OCI-LY7 (cell line): ENCODE measurements at regions not wholly inside any gene's neighbourhood (a gene's known extent, or its start where the extent isn't known, plus 50 kb on each side); places are given as distances from the start of the nearest gene placed in this dataset.

ENCODE experiments used
- EZH2phosphoT487 ChIP-seq: fragments of 200-600 bp; sonication (generic); IDR thresholded peaks from 2 replicates; pipeline ENCODE4 v1.6.1; 2018; ENCODE audit warnings: low read depth, borderline replicate concordance, mild to moderate bottlenecking, mixed run types, antibody characterized with exemption, low read length, moderate library complexity, mixed read lengths
- TF ChIP-seq, protein P1 (sequence below): fragments of 200-600 bp; sonication (generic); conservative IDR thresholded peaks from 2 replicates; pipeline ENCODE4 v1.5.1; 2014; ENCODE audit warnings: mild to moderate bottlenecking, antibody characterized with exemption, low read length, moderate library complexity, mixed read lengths

DNA sequence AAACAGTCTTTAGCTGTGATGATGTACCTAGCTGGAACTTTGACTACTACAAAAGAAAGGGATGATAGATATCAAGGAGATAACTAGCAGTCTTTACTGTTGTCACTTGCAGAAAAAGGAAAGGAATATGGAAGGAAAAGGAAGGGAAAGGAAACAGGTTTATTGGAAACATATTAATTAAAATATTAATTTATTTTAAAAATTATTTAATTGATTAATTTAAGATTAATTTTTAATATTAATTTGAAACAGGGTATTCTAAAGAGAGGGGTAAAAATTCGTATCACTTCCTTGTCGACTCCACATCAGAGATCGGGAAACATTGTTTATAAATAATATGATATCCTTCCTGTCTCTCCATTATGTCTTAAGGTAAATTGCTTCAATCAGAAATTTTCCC, 186.5 kb upstream of the IL15 start:
- TF ChIP-seq, protein P1, sequence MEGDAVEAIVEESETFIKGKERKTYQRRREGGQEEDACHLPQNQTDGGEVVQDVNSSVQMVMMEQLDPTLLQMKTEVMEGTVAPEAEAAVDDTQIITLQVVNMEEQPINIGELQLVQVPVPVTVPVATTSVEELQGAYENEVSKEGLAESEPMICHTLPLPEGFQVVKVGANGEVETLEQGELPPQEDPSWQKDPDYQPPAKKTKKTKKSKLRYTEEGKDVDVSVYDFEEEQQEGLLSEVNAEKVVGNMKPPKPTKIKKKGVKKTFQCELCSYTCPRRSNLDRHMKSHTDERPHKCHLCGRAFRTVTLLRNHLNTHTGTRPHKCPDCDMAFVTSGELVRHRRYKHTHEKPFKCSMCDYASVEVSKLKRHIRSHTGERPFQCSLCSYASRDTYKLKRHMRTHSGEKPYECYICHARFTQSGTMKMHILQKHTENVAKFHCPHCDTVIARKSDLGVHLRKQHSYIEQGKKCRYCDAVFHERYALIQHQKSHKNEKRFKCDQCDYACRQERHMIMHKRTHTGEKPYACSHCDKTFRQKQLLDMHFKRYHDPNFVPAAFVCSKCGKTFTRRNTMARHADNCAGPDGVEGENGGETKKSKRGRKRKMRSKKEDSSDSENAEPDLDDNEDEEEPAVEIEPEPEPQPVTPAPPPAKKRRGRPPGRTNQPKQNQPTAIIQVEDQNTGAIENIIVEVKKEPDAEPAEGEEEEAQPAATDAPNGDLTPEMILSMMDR = no peak
- no peak for TF ChIP-seq EZH2phosphoT487
